Activated B cell treated with CpG ODN at 0.5 μM for 24 hours (primary cell): ENCODE measurements at regions not wholly inside any gene's neighbourhood (a gene's known extent, or its start where the extent isn't known, plus 50 kb on each side); places are given as distances from the start of the nearest gene placed in this dataset.

Experiments
- ATAC-seq: fragments of 200-7000 bp; cut with Tn5 transposase; one replicate; pipeline ENCODE4 v1.10.0; 2021; ENCODE audit warnings: low read depth, mild to moderate bottlenecking, moderate library complexity
- CTCF ChIA-PET: fragments of 350-600 bp; sonication (Branson Sonifier 250); formaldehyde crosslinking; loops from one replicate; lab custom pipeline; 2021; ENCODE audit warnings: antibody characterized with exemption; lab: Charles Lee
- POLR2A ChIA-PET: fragments of 350-600 bp; sonication (Branson Sonifier 250); formaldehyde crosslinking; loops from one replicate; lab custom pipeline; 2021; ENCODE audit warnings: antibody characterized with exemption; lab: Charles Lee
- DNase-seq: peaks from one replicate; pipeline ENCODE4 v3.0.0; 2022
- H3K27ac Mint-ChIP-seq: one replicate; pipeline ENCODE4 v1.8.0; 2020; ENCODE audit warnings: mixed read lengths
- H3K27me3 Mint-ChIP-seq: one replicate; pipeline ENCODE4 v1.8.0; 2021; ENCODE audit warnings: mixed read lengths
- H3K36me3 Mint-ChIP-seq: one replicate; pipeline ENCODE4 v1.8.0; 2021; ENCODE audit warnings: low read depth, mixed read lengths
- H3K4me1 Mint-ChIP-seq: one replicate; pipeline ENCODE4 v1.8.0; 2021; ENCODE audit warnings: mixed read lengths
- H3K4me3 Mint-ChIP-seq: one replicate; pipeline ENCODE4 v1.8.0; 2020; ENCODE audit warnings: mild to moderate bottlenecking, mixed read lengths
- H3K9me3 Mint-ChIP-seq: one replicate; pipeline ENCODE4 v1.8.0; 2020; ENCODE audit warnings: mixed read lengths
- CTCF ChIP-seq: fragments of 200-600 bp; IDR thresholded peaks from one replicate; pipeline ENCODE4 v1.8.0; 2022; ENCODE audit warnings: antibody characterized with exemption, mild to moderate bottlenecking
- intact Hi-C: fragments of 100-400 bp; cut with micrococcal nuclease; formaldehyde crosslinking; loops from one replicate; pipeline ENCODE4 v1.15.1; 2024

GRCh38 chr17:72004611-72005331 lies 116.0 kb upstream of the SOX9 start:
- no peak for ATAC-seq
- H3K36me3 Mint-ChIP-seq = no peaks in the 10 kb centered on the region
- intact Hi-C loops = no loop called here
- no peak overlapping the region for H3K27ac Mint-ChIP-seq
- H3K27me3 Mint-ChIP-seq = no peaks in the 10 kb centered on the region
- H3K4me1 Mint-ChIP-seq = no peaks in the 10 kb centered on the region
- TF ChIP-seq CTCF = no peak
- ChIA-PET POLR2A (no interaction called here), CTCF (no interaction called here)
- no peak overlapping the region for H3K4me3 Mint-ChIP-seq
- no peaks in the 10 kb centered on the region for H3K9me3 Mint-ChIP-seq
- no peak for DNase-seq

GRCh38 chr17:72005332-72006163 lies 115.3 kb upstream of the SOX9 start:
- ChIA-PET CTCF (no interaction called here), POLR2A (no interaction called here)
- Mint-ChIP-seq H3K4me1 (no peaks in the 10 kb centered on the region), H3K9me3 (no peaks in the 10 kb centered on the region), H3K36me3 (no peaks in the 10 kb centered on the region), H3K27ac (no peak overlapping the region), H3K4me3 (no peak overlapping the region), H3K27me3 (no peaks in the 10 kb centered on the region)
- no peak for TF ChIP-seq CTCF
- ATAC-seq (no peak), DNase-seq (no peak)
- intact Hi-C loops = no loop called here

GRCh38 chr17:72008236-72008876 lies 112.5 kb upstream of the SOX9 start:
- H3K4me1 Mint-ChIP-seq = no peaks in the 10 kb centered on the region
- ChIA-PET CTCF (no interaction called here), POLR2A (no interaction called here)
- H3K36me3 Mint-ChIP-seq = no peaks in the 10 kb centered on the region
- DNase-seq = no peak
- no peaks in the 10 kb centered on the region for H3K9me3 Mint-ChIP-seq
- intact Hi-C loops = no loop called here
- no peak overlapping the region for H3K4me3 Mint-ChIP-seq
- H3K27me3 Mint-ChIP-seq = no peaks in the 10 kb centered on the region
- ATAC-seq = no peak
- TF ChIP-seq CTCF = no peak
- H3K27ac Mint-ChIP-seq = no peak overlapping the region

GRCh38 chr17:72011561-72011960 lies 109.3 kb upstream of the SOX9 start:
- H3K27ac Mint-ChIP-seq = no peak overlapping the region
- H3K4me1 Mint-ChIP-seq = no peaks in the 10 kb centered on the region
- no peak for ATAC-seq
- no peak overlapping the region for H3K4me3 Mint-ChIP-seq
- no peaks in the 10 kb centered on the region for H3K36me3 Mint-ChIP-seq
- no peak for TF ChIP-seq CTCF
- DNase-seq = no peak
- ChIA-PET POLR2A (no interaction called here), CTCF (no interaction called here)
- H3K27me3 Mint-ChIP-seq = no peaks in the 10 kb centered on the region
- no peaks in the 10 kb centered on the region for H3K9me3 Mint-ChIP-seq
- intact Hi-C loops = no loop called here

GRCh38 chr17:72021417-72022041 lies 99.3 kb upstream of the SOX9 start:
- no peak for TF ChIP-seq CTCF
- CTCF ChIA-PET = no interaction called here
- H3K27me3 Mint-ChIP-seq = no peaks in the 10 kb centered on the region

More at GRCh38 chr17:72021417-72022041, 99.3 kb upstream of the SOX9 start:
- DNase-seq (no peak), ATAC-seq (no peak)
- intact Hi-C loops = no loop called here
- Mint-ChIP-seq H3K27ac (no peak overlapping the region), H3K9me3 (peaks cover 2% of the 10 kb centered on the region), H3K4me3 (no peak overlapping the region), H3K36me3 (no peaks in the 10 kb centered on the region), H3K4me1 (peaks cover 9% of the 10 kb centered on the region)
- POLR2A ChIA-PET = no interaction called here
